OCI-LY1 (cell line): ENCODE measurements at regions not wholly inside any gene's neighbourhood (a gene's known extent, or its start where the extent isn't known, plus 50 kb on each side); places are given as distances from the start of the nearest gene placed in this dataset.

Experiments used
- EZH2 ChIP-seq: fragments of 200-600 bp; sonication (generic), shearing (Covaris generic); IDR thresholded peaks from 2 replicates; pipeline ENCODE4 v1.8.0; 2017; ENCODE audit warnings: borderline replicate concordance, mixed run types, mild to moderate bottlenecking, antibody characterized with exemption, low read length, moderate library complexity, mixed read lengths
- TF ChIP-seq, protein P1 (sequence below): fragments of 200-600 bp; sonication (generic), shearing (Covaris generic); IDR thresholded peaks from 2 replicates; pipeline ENCODE4 v1.5.1; 2017; ENCODE audit warnings: mild to moderate bottlenecking, antibody characterized with exemption, low read length, moderate library complexity, mixed read lengths

DNA sequence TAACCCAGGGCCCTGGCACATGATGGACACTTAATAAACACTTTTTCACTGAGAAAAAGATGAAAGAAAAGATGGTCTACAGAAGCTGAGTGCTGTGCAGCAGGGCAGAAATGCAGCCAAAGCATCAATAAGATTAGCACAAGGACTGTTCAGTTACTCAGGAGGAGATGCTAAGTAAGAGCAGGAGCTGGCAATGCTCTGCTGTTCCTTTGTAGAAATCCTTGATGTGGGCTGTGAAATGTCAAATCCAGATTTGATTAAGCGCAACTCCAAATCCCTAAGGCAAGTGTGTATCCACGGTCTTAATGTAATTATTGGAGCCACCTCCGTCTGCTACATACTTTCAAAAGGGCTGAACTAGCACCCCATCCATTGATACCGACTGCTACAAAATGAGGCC is 151.8 kb upstream of the BTG1 start:
- TF ChIP-seq, protein P1, sequence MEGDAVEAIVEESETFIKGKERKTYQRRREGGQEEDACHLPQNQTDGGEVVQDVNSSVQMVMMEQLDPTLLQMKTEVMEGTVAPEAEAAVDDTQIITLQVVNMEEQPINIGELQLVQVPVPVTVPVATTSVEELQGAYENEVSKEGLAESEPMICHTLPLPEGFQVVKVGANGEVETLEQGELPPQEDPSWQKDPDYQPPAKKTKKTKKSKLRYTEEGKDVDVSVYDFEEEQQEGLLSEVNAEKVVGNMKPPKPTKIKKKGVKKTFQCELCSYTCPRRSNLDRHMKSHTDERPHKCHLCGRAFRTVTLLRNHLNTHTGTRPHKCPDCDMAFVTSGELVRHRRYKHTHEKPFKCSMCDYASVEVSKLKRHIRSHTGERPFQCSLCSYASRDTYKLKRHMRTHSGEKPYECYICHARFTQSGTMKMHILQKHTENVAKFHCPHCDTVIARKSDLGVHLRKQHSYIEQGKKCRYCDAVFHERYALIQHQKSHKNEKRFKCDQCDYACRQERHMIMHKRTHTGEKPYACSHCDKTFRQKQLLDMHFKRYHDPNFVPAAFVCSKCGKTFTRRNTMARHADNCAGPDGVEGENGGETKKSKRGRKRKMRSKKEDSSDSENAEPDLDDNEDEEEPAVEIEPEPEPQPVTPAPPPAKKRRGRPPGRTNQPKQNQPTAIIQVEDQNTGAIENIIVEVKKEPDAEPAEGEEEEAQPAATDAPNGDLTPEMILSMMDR = no peak
- TF ChIP-seq EZH2 = no peak
